ENCODE measurements at regions not wholly inside any gene's neighbourhood (a gene's known extent, or its start where the extent isn't known, plus 50 kb on each side); places are given as distances from the start of the nearest gene placed in this dataset.

GRCh38 chr12:92056290-92056689, 89.4 kb downstream of the BTG1 start:
- TF ChIP-seq POLR2A (IDR thresholded peaks at IDR 0.05) (no peak), CTCF (IDR thresholded peaks at IDR 0.05) (no peak)

Measured in heart left ventricle (tissue), 13 donors.